ENCODE measurements at regions not wholly inside any gene's neighbourhood (a gene's known extent, or its start where the extent isn't known, plus 50 kb on each side); places are given as distances from the start of the nearest gene placed in this dataset.

- no peak for TF ChIP-seq EP300 (IDR thresholded peaks at IDR 0.05)
- TF ChIP-seq CTCF (IDR thresholded peaks at IDR 0.05): no peak
- no peak for TF ChIP-seq POLR2A (IDR thresholded peaks at IDR 0.05)
- no peak for TF ChIP-seq POLR2AphosphoS5 (IDR thresholded peaks at IDR 0.05)
- H3K4me3 ChIP-seq: no peak overlapping the region
- WGBS, 5 donors: 34 to 52% (median 38%) methylated on average over 4 of the region's 4 CpGs
- no peaks in the 10 kb centered on the region for H3K36me3 ChIP-seq
- intact Hi-C loops (cut with DNase I; ENCODE audit: low total_unique reads): no loop called here
- peaks cover 0 to 5% (median 0%) of the 10 kb centered on the region in 3 donors for H3K27me3 ChIP-seq
- no peak for DNase-seq
- H3K9me3 ChIP-seq: no peaks in the 10 kb centered on the region
- H3K27ac ChIP-seq: no peak overlapping the region
- no peaks in the 10 kb centered on the region for H3K4me1 ChIP-seq
These were observed 63.3 kb upstream of the ELMO1 start for GRCh38 chr7:37511915-37512314.

GRCh38 chr7:37514497-37514896 lies 65.8 kb upstream of the ELMO1 start:
- H3K27ac ChIP-seq: no peak overlapping the region
- no peak overlapping the region for H3K4me3 ChIP-seq
- no peak for DNase-seq
- no peaks in the 10 kb centered on the region for H3K9me3 ChIP-seq
- TF ChIP-seq EP300 (IDR thresholded peaks at IDR 0.05) (no peak), POLR2AphosphoS5 (IDR thresholded peaks at IDR 0.05) (no peak), CTCF (IDR thresholded peaks at IDR 0.05) (no peak)
- H3K27me3 ChIP-seq: peaks cover 0 to 5% (median 0%) of the 10 kb centered on the region in 3 donors
- intact Hi-C loops (cut with DNase I; ENCODE audit: low total_unique reads): no loop called here
- H3K4me1 ChIP-seq: no peaks in the 10 kb centered on the region
- 52 to 68% (median 57%) methylated on average over 5 of the region's 5 CpGs for whole genome bisulfite sequencing, 5 donors
- H3K36me3 ChIP-seq: no peaks in the 10 kb centered on the region

GRCh38 chr7:37516664-37517063 lies 68.0 kb upstream of the ELMO1 start:
- no peaks in the 10 kb centered on the region for H3K36me3 ChIP-seq
- no peaks in the 10 kb centered on the region for H3K9me3 ChIP-seq
- no peak overlapping the region for H3K27ac ChIP-seq
- TF ChIP-seq EP300 (IDR thresholded peaks at IDR 0.05) (no peak), POLR2AphosphoS5 (IDR thresholded peaks at IDR 0.05) (no peak), POLR2A (IDR thresholded peaks at IDR 0.05) (no peak), CTCF (IDR thresholded peaks at IDR 0.05) (no peak)
- DNase-seq: no peak
- peaks cover 0 to 5% (median 0%) of the 10 kb centered on the region in 3 donors for H3K27me3 ChIP-seq
- 50 to 69% (median 60%) methylated on average over 5 of the region's 5 CpGs for WGBS, 5 donors
- no peaks in the 10 kb centered on the region for H3K4me1 ChIP-seq
- H3K4me3 ChIP-seq: no peak overlapping the region
- intact Hi-C loops (cut with DNase I; ENCODE audit: low total_unique reads): no loop called here

- no peak for DNase-seq
- H3K4me1 ChIP-seq: no peaks in the 10 kb centered on the region
- intact Hi-C loops (cut with DNase I; ENCODE audit: low total_unique reads): no loop called here
- H3K27me3 ChIP-seq: no peaks in the 10 kb centered on the region
- no peaks in the 10 kb centered on the region for H3K9me3 ChIP-seq
- no peaks in the 10 kb centered on the region for H3K36me3 ChIP-seq
- WGBS, 5 donors: 75 to 87% (median 82%) methylated on average over 2 of the region's 2 CpGs
- TF ChIP-seq EP300 (IDR thresholded peaks at IDR 0.05) (no peak), POLR2A (IDR thresholded peaks at IDR 0.05) (no peak), POLR2AphosphoS5 (IDR thresholded peaks at IDR 0.05) (no peak), CTCF (IDR thresholded peaks at IDR 0.05) (no peak)
- H3K27ac ChIP-seq: no peak overlapping the region
- H3K4me3 ChIP-seq: no peak overlapping the region
These were observed 69.6 kb upstream of the ELMO1 start for GRCh38 chr7:37518266-37518665.
